Glutamatergic neuron (in vitro differentiated cells): ENCODE measurements at regions not wholly inside any gene's neighbourhood (a gene's known extent, or its start where the extent isn't known, plus 50 kb on each side); places are given as distances from the start of the nearest gene placed in this dataset.
"Not testable (repeated sequence)": the region's sequence is repeated elsewhere in the genome, so short reads cannot be mapped to it uniquely, and the experiment has no call there.

Source experiments
- DNase-seq: peaks from one replicate; pipeline ENCODE4 v3.0.0; 2022
- H3K27ac Mint-ChIP-seq: one replicate; pipeline ENCODE4 v1.8.0; 2020; ENCODE audit warnings: mild to moderate bottlenecking, mixed read lengths, inconsistent platforms; ENCODE audit not compliant: unreplicated experiment
- H3K27me3 Mint-ChIP-seq: one replicate; pipeline ENCODE4 v1.8.0; 2020; ENCODE audit warnings: mild to moderate bottlenecking, moderate library complexity, mixed read lengths, inconsistent platforms; ENCODE audit not compliant: unreplicated experiment
- H3K36me3 Mint-ChIP-seq: one replicate; pipeline ENCODE4 v1.8.0; 2020; ENCODE audit warnings: mild to moderate bottlenecking, mixed read lengths, inconsistent platforms; ENCODE audit not compliant: unreplicated experiment
- H3K4me1 Mint-ChIP-seq: one replicate; pipeline ENCODE4 v1.8.0; 2020; ENCODE audit warnings: mild to moderate bottlenecking, low read depth, mixed read lengths, inconsistent platforms; ENCODE audit not compliant: unreplicated experiment
- H3K4me3 Mint-ChIP-seq: one replicate; pipeline ENCODE4 v1.8.0; 2020; ENCODE audit warnings: mild to moderate bottlenecking, mixed read lengths, inconsistent platforms; ENCODE audit not compliant: unreplicated experiment
- H3K9me3 Mint-ChIP-seq: one replicate; pipeline ENCODE4 v1.8.0; 2020; ENCODE audit warnings: mild to moderate bottlenecking, moderate library complexity, mixed read lengths, inconsistent platforms; ENCODE audit not compliant: unreplicated experiment
- TF ChIP-seq, protein P1 (sequence below): fragments of 200-600 bp; sonication (generic); IDR thresholded peaks from one replicate; pipeline ENCODE4 v1.5.0; 2021; ENCODE audit not compliant: partially characterized antibody, unreplicated experiment

DNA sequence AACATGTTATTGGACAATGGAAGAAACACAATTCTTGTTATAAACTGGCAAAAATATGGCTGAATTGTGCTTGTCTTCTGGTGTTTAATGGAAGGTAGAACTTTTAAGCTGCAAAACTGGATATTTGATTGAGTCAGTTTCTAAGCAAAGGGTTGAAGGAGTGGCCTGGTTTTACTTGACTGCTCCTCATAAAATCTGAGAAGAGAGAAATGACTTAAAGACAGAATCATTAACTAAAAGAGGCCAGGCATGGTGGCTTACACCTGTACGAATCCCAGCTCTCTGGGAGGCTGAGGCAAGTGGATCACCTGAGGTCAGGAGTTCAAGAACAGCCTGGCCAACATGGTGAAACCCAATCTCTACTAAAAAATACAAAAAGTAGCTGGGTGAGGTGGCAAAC lies 770.7 kb downstream of the CDH11 start:
- Mint-ChIP-seq H3K27ac (no peak overlapping the region), H3K4me3 (no peak overlapping the region), H3K4me1 (peaks cover 4% of the 10 kb centered on the region), H3K27me3 (no peaks in the 10 kb centered on the region), H3K9me3 (peaks cover 2% of the 10 kb centered on the region), H3K36me3 (no peaks in the 10 kb centered on the region)
- TF ChIP-seq, protein P1, sequence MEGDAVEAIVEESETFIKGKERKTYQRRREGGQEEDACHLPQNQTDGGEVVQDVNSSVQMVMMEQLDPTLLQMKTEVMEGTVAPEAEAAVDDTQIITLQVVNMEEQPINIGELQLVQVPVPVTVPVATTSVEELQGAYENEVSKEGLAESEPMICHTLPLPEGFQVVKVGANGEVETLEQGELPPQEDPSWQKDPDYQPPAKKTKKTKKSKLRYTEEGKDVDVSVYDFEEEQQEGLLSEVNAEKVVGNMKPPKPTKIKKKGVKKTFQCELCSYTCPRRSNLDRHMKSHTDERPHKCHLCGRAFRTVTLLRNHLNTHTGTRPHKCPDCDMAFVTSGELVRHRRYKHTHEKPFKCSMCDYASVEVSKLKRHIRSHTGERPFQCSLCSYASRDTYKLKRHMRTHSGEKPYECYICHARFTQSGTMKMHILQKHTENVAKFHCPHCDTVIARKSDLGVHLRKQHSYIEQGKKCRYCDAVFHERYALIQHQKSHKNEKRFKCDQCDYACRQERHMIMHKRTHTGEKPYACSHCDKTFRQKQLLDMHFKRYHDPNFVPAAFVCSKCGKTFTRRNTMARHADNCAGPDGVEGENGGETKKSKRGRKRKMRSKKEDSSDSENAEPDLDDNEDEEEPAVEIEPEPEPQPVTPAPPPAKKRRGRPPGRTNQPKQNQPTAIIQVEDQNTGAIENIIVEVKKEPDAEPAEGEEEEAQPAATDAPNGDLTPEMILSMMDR: no peak
- no peak for DNase-seq

DNA sequence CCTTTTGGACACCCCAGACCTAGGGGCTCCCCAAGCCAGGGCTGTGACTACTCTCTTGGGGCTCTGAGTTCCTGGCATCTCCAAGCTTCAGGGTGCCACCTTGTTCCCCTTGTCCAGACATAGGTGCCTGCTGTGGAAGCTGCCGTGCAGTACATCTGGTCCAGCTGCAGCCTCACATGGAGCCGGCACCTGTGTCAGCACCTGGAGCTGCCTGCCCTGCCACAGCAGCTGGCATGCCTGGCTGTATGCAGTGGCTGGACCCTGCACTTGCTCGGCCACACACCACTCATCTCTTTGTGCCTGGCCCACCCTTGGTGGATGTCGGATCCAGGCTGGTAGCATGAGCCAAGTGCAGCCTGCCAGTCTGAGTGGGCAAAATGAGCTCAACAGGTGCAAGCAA lies 775.8 kb downstream of the CDH11 start:
- DNase-seq: no peak
- Mint-ChIP-seq H3K27ac (no peak overlapping the region), H3K4me1 (no peaks in the 10 kb centered on the region), H3K4me3 (no peak overlapping the region), H3K27me3 (no peaks in the 10 kb centered on the region), H3K9me3 (peaks cover 4% of the 10 kb centered on the region), H3K36me3 (peaks cover 4% of the 10 kb centered on the region)
- TF ChIP-seq, protein P1: no peak

DNA sequence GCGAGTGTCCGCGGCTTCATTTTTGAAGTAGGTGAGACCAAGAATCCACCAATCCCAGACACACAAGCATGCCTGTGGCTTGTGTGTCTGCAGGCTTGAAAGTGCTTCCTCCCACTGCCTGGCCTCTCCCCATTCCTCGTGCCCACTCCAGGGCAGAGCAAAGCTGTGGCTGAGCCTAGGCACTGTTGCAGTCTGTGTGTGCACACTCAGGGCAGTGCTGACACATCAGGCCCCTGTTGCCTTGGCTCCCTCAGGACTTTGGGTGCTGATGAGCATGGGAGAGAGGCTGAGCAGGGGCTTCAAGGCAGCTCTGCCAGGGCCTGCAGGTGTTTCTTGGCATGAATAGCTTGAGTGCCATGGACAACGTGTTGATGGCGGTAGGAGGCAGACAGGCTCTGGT lies 776.7 kb downstream of the CDH11 start:
- Mint-ChIP-seq H3K4me1 (no peaks in the 10 kb centered on the region), H3K4me3 (no peak overlapping the region), H3K36me3 (peaks cover 4% of the 10 kb centered on the region), H3K27ac (no peak overlapping the region), H3K27me3 (no peaks in the 10 kb centered on the region), H3K9me3 (peaks cover 4% of the 10 kb centered on the region)
- DNase-seq: no peak
- TF ChIP-seq, protein P1: no peak

DNA sequence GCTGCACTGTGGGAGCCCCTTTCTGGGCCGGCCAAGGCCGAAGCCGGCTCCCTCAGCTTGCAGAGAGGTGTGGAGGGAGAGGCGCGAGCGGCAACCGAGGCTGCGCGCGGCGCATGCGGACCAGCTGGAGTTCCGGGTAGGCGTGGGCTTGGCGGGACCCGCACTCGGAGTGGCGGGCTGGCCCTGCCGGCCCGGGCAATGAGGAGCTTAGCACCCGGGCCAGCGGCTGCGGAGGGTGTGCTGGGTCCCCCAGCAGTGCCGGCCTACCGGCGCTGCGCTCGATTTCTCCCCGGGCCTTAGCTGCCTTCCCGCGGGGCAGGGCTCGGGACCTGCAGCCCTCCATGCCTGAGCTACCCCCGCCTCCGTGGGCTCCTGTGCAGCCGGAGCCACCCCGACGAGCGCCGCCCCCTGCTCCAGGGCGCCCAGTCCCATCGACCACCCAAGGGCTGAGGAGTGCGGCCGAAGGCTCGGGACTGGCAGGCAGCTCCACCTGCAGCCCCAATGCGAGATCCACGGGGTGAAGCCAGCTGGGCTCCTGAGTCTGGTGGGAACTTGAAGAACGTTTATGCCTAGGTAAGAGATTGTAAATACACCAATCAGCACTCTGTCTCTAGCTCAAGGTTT lies 777.9 kb downstream of the CDH11 start:
- not testable (repeated sequence) for H3K27me3 Mint-ChIP-seq, H3K36me3 Mint-ChIP-seq, H3K27ac Mint-ChIP-seq, H3K4me3 Mint-ChIP-seq, H3K9me3 Mint-ChIP-seq, DNase-seq, H3K4me1 Mint-ChIP-seq

DNA sequence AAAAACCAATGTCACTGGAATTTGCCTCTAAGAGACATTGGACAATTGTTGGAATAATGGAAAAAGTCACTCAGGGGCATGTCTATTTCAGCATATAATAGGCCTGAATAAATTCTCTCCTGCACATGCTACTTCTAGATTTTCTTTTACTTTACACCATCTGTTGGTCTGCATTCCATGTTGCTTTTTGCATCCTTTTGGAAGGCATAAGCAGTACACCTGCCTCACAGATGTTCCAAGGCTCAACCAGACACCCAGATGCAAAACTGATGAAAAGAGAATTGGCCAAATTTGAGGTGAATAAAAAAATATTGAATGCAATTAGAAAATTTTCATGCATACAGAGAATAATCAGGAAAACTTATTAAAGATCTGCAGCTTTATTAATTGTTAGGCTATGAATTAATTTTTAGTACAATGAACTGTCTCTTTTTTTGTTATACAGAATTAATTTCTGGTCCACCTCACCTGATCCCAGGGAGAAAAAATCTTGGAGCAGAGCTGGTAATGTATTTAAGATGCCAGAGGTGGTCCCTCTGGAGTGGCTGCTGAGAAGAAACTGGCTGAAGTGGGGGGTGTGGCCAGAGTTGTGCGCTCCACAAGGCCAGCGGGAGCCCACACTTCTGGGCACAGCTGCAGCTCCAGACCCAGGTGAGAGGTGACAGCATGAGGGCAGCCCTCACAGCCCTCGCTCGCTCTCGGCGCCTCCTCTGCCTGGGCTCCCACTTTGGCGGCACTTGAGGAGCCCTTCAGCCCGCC lies 778.6 kb downstream of the CDH11 start:
- Mint-ChIP-seq H3K9me3 (peaks cover 4% of the 10 kb centered on the region), H3K27ac (no peak overlapping the region), H3K36me3 (peaks cover 4% of the 10 kb centered on the region), H3K27me3 (no peaks in the 10 kb centered on the region), H3K4me3 (no peak overlapping the region), H3K4me1 (no peaks in the 10 kb centered on the region)
- TF ChIP-seq, protein P1: no peak
- no peak for DNase-seq

DNA sequence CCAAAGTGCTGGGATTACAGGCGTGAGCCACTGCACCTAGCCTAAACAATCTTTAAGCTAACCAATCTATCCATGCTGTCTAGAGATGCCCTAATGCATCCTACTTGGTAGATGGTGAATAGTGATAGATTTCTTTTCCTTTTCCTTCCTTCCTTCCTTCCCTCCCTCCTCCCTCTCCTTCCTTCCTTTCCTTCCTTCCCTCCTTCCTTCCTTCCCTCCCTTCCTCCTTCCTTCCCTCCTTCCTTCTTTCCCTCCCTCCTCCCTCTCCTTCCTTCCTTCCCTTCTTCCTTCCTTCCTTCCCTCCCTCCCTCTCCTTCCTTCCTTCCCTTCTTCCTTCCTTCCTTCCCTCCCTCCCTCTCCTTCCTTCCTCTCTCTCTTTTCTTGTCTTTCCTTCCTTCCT lies 780.5 kb downstream of the CDH11 start:
- not testable (repeated sequence) for H3K36me3 Mint-ChIP-seq, H3K27me3 Mint-ChIP-seq, H3K9me3 Mint-ChIP-seq, H3K4me1 Mint-ChIP-seq, H3K4me3 Mint-ChIP-seq, H3K27ac Mint-ChIP-seq, DNase-seq
